ENCODE measurements at regions not wholly inside any gene's neighbourhood (a gene's known extent, or its start where the extent isn't known, plus 50 kb on each side); places are given as distances from the start of the nearest gene placed in this dataset.

DNA sequence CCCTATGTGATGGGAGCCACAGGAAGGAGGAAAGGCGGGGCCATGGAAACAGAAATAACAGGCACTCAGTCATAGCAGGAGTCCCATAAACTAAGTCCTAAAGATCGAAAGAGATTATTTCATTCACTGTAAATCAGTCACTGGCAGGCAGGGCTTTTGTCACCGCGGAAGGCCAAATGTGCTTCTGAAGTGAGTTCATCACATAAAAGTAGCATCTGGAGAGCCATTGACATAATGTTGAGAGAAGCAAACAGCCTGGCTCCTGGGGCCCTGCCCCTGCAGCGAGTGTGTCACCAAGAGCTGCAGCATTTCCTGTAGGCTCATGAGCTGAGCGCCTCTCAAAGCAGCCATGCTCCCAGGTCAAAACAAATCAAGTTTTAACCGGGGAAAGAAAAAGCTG, 476.2 kb downstream of the HAPSTR1 start:
- no peak for TF ChIP-seq POLR2A (IDR thresholded peaks at IDR 0.05; ENCODE audit: low read depth, low read length)
- TF ChIP-seq, protein P1, sequence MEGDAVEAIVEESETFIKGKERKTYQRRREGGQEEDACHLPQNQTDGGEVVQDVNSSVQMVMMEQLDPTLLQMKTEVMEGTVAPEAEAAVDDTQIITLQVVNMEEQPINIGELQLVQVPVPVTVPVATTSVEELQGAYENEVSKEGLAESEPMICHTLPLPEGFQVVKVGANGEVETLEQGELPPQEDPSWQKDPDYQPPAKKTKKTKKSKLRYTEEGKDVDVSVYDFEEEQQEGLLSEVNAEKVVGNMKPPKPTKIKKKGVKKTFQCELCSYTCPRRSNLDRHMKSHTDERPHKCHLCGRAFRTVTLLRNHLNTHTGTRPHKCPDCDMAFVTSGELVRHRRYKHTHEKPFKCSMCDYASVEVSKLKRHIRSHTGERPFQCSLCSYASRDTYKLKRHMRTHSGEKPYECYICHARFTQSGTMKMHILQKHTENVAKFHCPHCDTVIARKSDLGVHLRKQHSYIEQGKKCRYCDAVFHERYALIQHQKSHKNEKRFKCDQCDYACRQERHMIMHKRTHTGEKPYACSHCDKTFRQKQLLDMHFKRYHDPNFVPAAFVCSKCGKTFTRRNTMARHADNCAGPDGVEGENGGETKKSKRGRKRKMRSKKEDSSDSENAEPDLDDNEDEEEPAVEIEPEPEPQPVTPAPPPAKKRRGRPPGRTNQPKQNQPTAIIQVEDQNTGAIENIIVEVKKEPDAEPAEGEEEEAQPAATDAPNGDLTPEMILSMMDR (IDR thresholded peaks at IDR 0.05; ENCODE audit: extremely low read depth in 1 of 2, insufficient read depth in 1 of 2, low read depth in 1 of 2, low read length in 2 of 2), result no peak
- TF ChIP-seq EZH2 (IDR thresholded peaks at IDR 0.05; ENCODE audit: borderline replicate concordance, low read depth, low read length, severe bottlenecking), result no peak
- TF ChIP-seq, protein P2, sequence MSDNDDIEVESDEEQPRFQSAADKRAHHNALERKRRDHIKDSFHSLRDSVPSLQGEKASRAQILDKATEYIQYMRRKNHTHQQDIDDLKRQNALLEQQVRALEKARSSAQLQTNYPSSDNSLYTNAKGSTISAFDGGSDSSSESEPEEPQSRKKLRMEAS (IDR thresholded peaks at IDR 0.05; ENCODE audit: insufficient read depth, insufficient read length), result no peak
- TF ChIP-seq FOS (IDR thresholded peaks at IDR 0.05; ENCODE audit: borderline replicate concordance, insufficient read depth, low read length), result no peak
- TF ChIP-seq MYC (IDR thresholded peaks at IDR 0.05; ENCODE audit: low read depth, low read length), result no peak
